ENCODE measurements at regions not wholly inside any gene's neighbourhood (a gene's known extent, or its start where the extent isn't known, plus 50 kb on each side); places are given as distances from the start of the nearest gene placed in this dataset.

- POLR2A ChIA-PET, result no interaction called here
- H3K27me3 Mint-ChIP-seq, result peaks cover 3 to 5% of the 10 kb centered on the region in 2 donors
- Histone ChIP-seq H3K36me3 (ENCODE audit: insufficient read depth, low read length) (no peaks in the 10 kb centered on the region), H3K27ac (ENCODE audit: low read depth, low read length) (no peak overlapping the region), H3K9me3 (ENCODE audit: low read length) (no peaks in the 10 kb centered on the region), H3K27me3 (ENCODE audit: insufficient read depth, low read length, poor library complexity, severe bottlenecking) (no peaks in the 10 kb centered on the region), H3K4me3 (ENCODE audit: low read length) (no peak overlapping the region), H3K4me1 (ENCODE audit: insufficient read depth, low read length) (no peaks in the 10 kb centered on the region)
- CTCF ChIA-PET, result no interaction called here
- H3K4me3 Mint-ChIP-seq, result no peak overlapping the region
- DNase-seq, result no peak
- H3K27ac Mint-ChIP-seq, result no peak overlapping the region
- H3K9me3 Mint-ChIP-seq, result no peaks in the 10 kb centered on the region
- H3K36me3 Mint-ChIP-seq, result no peaks in the 10 kb centered on the region
- no peaks in the 10 kb centered on the region for H3K4me1 Mint-ChIP-seq
Observed at GRCh38 chr6:163992056-163992455, 577.5 kb downstream of the QKI start.

GRCh38 chr6:163991321-163991720, 576.8 kb downstream of the QKI start:
- no peaks in the 10 kb centered on the region for H3K9me3 Mint-ChIP-seq
- H3K4me1 ChIP-seq (ENCODE audit: insufficient read depth, low read length), result no peaks in the 10 kb centered on the region
- H3K4me3 Mint-ChIP-seq, result no peak overlapping the region
- H3K4me3 ChIP-seq (ENCODE audit: low read length), result no peak overlapping the region
- ChIA-PET POLR2A (no interaction called here), CTCF (no interaction called here)
- no peaks in the 10 kb centered on the region for H3K4me1 Mint-ChIP-seq
- H3K27me3 Mint-ChIP-seq, result peaks cover 3 to 5% of the 10 kb centered on the region in 2 donors
- no peak for DNase-seq
- no peaks in the 10 kb centered on the region for H3K9me3 ChIP-seq (ENCODE audit: low read length)
- no peak overlapping the region for H3K27ac Mint-ChIP-seq
- no peaks in the 10 kb centered on the region for H3K27me3 ChIP-seq (ENCODE audit: insufficient read depth, low read length, poor library complexity, severe bottlenecking)
- H3K36me3 ChIP-seq (ENCODE audit: insufficient read depth, low read length), result no peaks in the 10 kb centered on the region
- H3K36me3 Mint-ChIP-seq, result no peaks in the 10 kb centered on the region
- H3K27ac ChIP-seq (ENCODE audit: low read depth, low read length), result no peak overlapping the region

GRCh38 chr6:163986313-163986712, 571.8 kb downstream of the QKI start:
- Histone ChIP-seq H3K4me1 (ENCODE audit: insufficient read depth, low read length) (no peaks in the 10 kb centered on the region), H3K27me3 (ENCODE audit: insufficient read depth, low read length, poor library complexity, severe bottlenecking) (no peaks in the 10 kb centered on the region), H3K9me3 (ENCODE audit: low read length) (no peaks in the 10 kb centered on the region), H3K27ac (ENCODE audit: low read depth, low read length) (no peak overlapping the region), H3K36me3 (ENCODE audit: insufficient read depth, low read length) (no peaks in the 10 kb centered on the region), H3K4me3 (ENCODE audit: low read length) (no peak overlapping the region)
- Mint-ChIP-seq H3K36me3 (no peaks in the 10 kb centered on the region), H3K27me3 (peaks cover 3 to 7% of the 10 kb centered on the region in 2 donors), H3K9me3 (no peaks in the 10 kb centered on the region), H3K4me3 (no peak overlapping the region), H3K4me1 (peaks cover 6 to 9% (median 7%) of the 10 kb centered on the region in 3 donors), H3K27ac (no peak overlapping the region)
- CTCF ChIA-PET, result no interaction called here
- no peak for DNase-seq
- POLR2A ChIA-PET, result no interaction called here

- no peak overlapping the region for H3K4me3 Mint-ChIP-seq
- POLR2A ChIA-PET, result no interaction called here
- H3K27ac ChIP-seq (ENCODE audit: low read depth, low read length), result no peak overlapping the region
- no peak overlapping the region for H3K4me3 ChIP-seq (ENCODE audit: low read length)
- no peaks in the 10 kb centered on the region for H3K36me3 ChIP-seq (ENCODE audit: insufficient read depth, low read length)
- CTCF ChIA-PET, result no interaction called here
- H3K36me3 Mint-ChIP-seq, result no peaks in the 10 kb centered on the region
- H3K9me3 Mint-ChIP-seq, result peaks cover 0 to 4% (median 0%) of the 10 kb centered on the region in 5 donors
- H3K4me1 Mint-ChIP-seq, result peaks cover 6 to 9% (median 7%) of the 10 kb centered on the region in 3 donors
- no peaks in the 10 kb centered on the region for H3K27me3 ChIP-seq (ENCODE audit: insufficient read depth, low read length, poor library complexity, severe bottlenecking)
- no peaks in the 10 kb centered on the region for H3K9me3 ChIP-seq (ENCODE audit: low read length)
- no peaks in the 10 kb centered on the region for H3K4me1 ChIP-seq (ENCODE audit: insufficient read depth, low read length)
- peaks cover 3 to 12% of the 10 kb centered on the region in 2 donors for H3K27me3 Mint-ChIP-seq
- H3K27ac Mint-ChIP-seq, result no peak overlapping the region
- DNase-seq, result no peak
Observed at GRCh38 chr6:163985710-163986109, 571.2 kb downstream of the QKI start.

GRCh38 chr6:163985040-163985439, 570.5 kb downstream of the QKI start:
- H3K4me3 Mint-ChIP-seq, result no peak overlapping the region
- no peak overlapping the region for H3K27ac ChIP-seq (ENCODE audit: low read depth, low read length)
- CTCF ChIA-PET, result no interaction called here
- no peaks in the 10 kb centered on the region for H3K36me3 ChIP-seq (ENCODE audit: insufficient read depth, low read length)
- H3K9me3 ChIP-seq (ENCODE audit: low read length), result no peaks in the 10 kb centered on the region
- H3K27me3 ChIP-seq (ENCODE audit: insufficient read depth, low read length, poor library complexity, severe bottlenecking), result no peaks in the 10 kb centered on the region
- peaks cover 4 to 12% of the 10 kb centered on the region in 2 donors for H3K27me3 Mint-ChIP-seq
- H3K9me3 Mint-ChIP-seq, result peaks cover 0 to 4% (median 0%) of the 10 kb centered on the region in 5 donors
- no peak overlapping the region for H3K27ac Mint-ChIP-seq
- H3K36me3 Mint-ChIP-seq, result no peaks in the 10 kb centered on the region
- POLR2A ChIA-PET, result no interaction called here
- no peak overlapping the region for H3K4me3 ChIP-seq (ENCODE audit: low read length)
- H3K4me1 ChIP-seq (ENCODE audit: insufficient read depth, low read length), result no peaks in the 10 kb centered on the region
- peaks cover 6 to 9% (median 7%) of the 10 kb centered on the region in 3 donors for H3K4me1 Mint-ChIP-seq
- DNase-seq, result no peak

- no peaks in the 10 kb centered on the region for H3K4me1 ChIP-seq (ENCODE audit: insufficient read depth, low read length)
- no peak for DNase-seq
- Mint-ChIP-seq H3K4me3 (peak overlapping the region in 3 of 7 donors; percentile 23 to 66 (median 61)), H3K36me3 (no peaks in the 10 kb centered on the region), H3K9me3 (peaks cover 0 to 4% (median 0%) of the 10 kb centered on the region in 5 donors), H3K27ac (peak overlapping the region in 3 of 8 donors; percentile 28 to 71 (median 38)), H3K27me3 (peaks cover 3 to 12% of the 10 kb centered on the region in 2 donors), H3K4me1 (peaks cover 6 to 9% (median 7%) of the 10 kb centered on the region in 3 donors)
- H3K9me3 ChIP-seq (ENCODE audit: low read length), result no peaks in the 10 kb centered on the region
- CTCF ChIA-PET, result no interaction called here
- POLR2A ChIA-PET, result no interaction called here
- no peaks in the 10 kb centered on the region for H3K36me3 ChIP-seq (ENCODE audit: insufficient read depth, low read length)
- no peak overlapping the region for H3K27ac ChIP-seq (ENCODE audit: low read depth, low read length)
- no peak overlapping the region for H3K4me3 ChIP-seq (ENCODE audit: low read length)
- no peaks in the 10 kb centered on the region for H3K27me3 ChIP-seq (ENCODE audit: insufficient read depth, low read length, poor library complexity, severe bottlenecking)
Observed at GRCh38 chr6:163984124-163984936, 569.8 kb downstream of the QKI start.

GRCh38 chr6:163983679-163984078, 569.2 kb downstream of the QKI start:
- peaks cover 6 to 9% (median 7%) of the 10 kb centered on the region in 3 donors for H3K4me1 Mint-ChIP-seq
- H3K36me3 Mint-ChIP-seq, result peaks cover 0 to 4% (median 0%) of the 10 kb centered on the region in 3 donors
- peaks cover 0 to 8% (median 3%) of the 10 kb centered on the region in 5 donors for H3K9me3 Mint-ChIP-seq
- H3K9me3 ChIP-seq (ENCODE audit: low read length), result no peaks in the 10 kb centered on the region
- H3K4me3 Mint-ChIP-seq, result no peak overlapping the region
- H3K27me3 Mint-ChIP-seq, result peaks cover 3 to 11% of the 10 kb centered on the region in 2 donors
- no peak overlapping the region for H3K27ac ChIP-seq (ENCODE audit: low read depth, low read length)
- no peaks in the 10 kb centered on the region for H3K4me1 ChIP-seq (ENCODE audit: insufficient read depth, low read length)
- DNase-seq, result no peak
- no peak overlapping the region for H3K4me3 ChIP-seq (ENCODE audit: low read length)
- no peaks in the 10 kb centered on the region for H3K27me3 ChIP-seq (ENCODE audit: insufficient read depth, low read length, poor library complexity, severe bottlenecking)
- ChIA-PET CTCF (no interaction called here), POLR2A (no interaction called here)
- no peak overlapping the region for H3K27ac Mint-ChIP-seq
- H3K36me3 ChIP-seq (ENCODE audit: insufficient read depth, low read length), result no peaks in the 10 kb centered on the region

GRCh38 chr6:163974322-163974721, 559.8 kb downstream of the QKI start:
- ChIA-PET POLR2A (no interaction called here), CTCF (no interaction called here)
- no peak overlapping the region for H3K4me3 ChIP-seq (ENCODE audit: low read length)
- H3K9me3 ChIP-seq (ENCODE audit: low read length), result no peaks in the 10 kb centered on the region
- H3K27me3 ChIP-seq (ENCODE audit: insufficient read depth, low read length, poor library complexity, severe bottlenecking), result no peaks in the 10 kb centered on the region
- Mint-ChIP-seq H3K27ac (no peak overlapping the region), H3K4me3 (no peak overlapping the region), H3K4me1 (no peaks in the 10 kb centered on the region), H3K9me3 (peaks cover 0 to 11% (median 4%) of the 10 kb centered on the region in 5 donors), H3K27me3 (peaks cover 0 to 2% of the 10 kb centered on the region in 2 donors), H3K36me3 (peaks cover 0 to 4% (median 0%) of the 10 kb centered on the region in 3 donors)
- H3K4me1 ChIP-seq (ENCODE audit: insufficient read depth, low read length), result no peaks in the 10 kb centered on the region
- H3K36me3 ChIP-seq (ENCODE audit: insufficient read depth, low read length), result no peaks in the 10 kb centered on the region
- H3K27ac ChIP-seq (ENCODE audit: low read depth, low read length), result no peak overlapping the region
- no peak for DNase-seq
